H1 (cell line): ENCODE measurements at regions not wholly inside any gene's neighbourhood (a gene's known extent, or its start where the extent isn't known, plus 50 kb on each side); places are given as distances from the start of the nearest gene placed in this dataset.

Experiments
- CTCF ChIA-PET: fragments of 300-600 bp; sonication (Branson Sonifier 250); formaldehyde crosslinking; loops from one replicate; lab custom pipeline; 2021; ENCODE audit not compliant: partially characterized antibody; lab: Charles Lee
- POLR2A ChIA-PET: fragments of 300-600 bp; sonication (Branson Sonifier 250); formaldehyde crosslinking; loops from one replicate; lab custom pipeline; 2021; ENCODE audit warnings: inconsistent platforms; ENCODE audit not compliant: partially characterized antibody; lab: Charles Lee
- DNase-seq, 2 experiments: peaks; one replicate each; pipeline versions ENCODE4 v3.0.0 to v3.0.0-alpha.2; 2010 to 2022; ENCODE audit warnings: low spot score in 2 of 2, low read depth in 1 of 2, mixed read lengths in 1 of 2
- FAIRE-seq: peaks from 2 replicates; lab custom pipeline; 2011; peaks lifted over from hg19 to GRCh38; lab: Jason Lieb, UNC
- H2AFZ ChIP-seq: 2 replicates; pipeline ENCODE4 v1.8.1; 2012; ENCODE audit warnings: low read length, inconsistent platforms
- H2AK5ac ChIP-seq: 2 replicates; pipeline ENCODE4 v1.6.1; 2013; ENCODE audit warnings: low read depth, low read length
- H2BK120ac ChIP-seq: replicated peaks from 2 replicates; pipeline ENCODE3; 2013; ENCODE audit warnings: low read depth, low read length, inconsistent platforms
- H2BK12ac ChIP-seq: 2 replicates; pipeline ENCODE4 v1.6.1; 2013; ENCODE audit warnings: low read depth, low read length
- H2BK15ac ChIP-seq: 2 replicates; pipeline ENCODE4 v1.6.1; 2013; ENCODE audit warnings: low read length
- H2BK20ac ChIP-seq: 2 replicates; pipeline ENCODE4 v1.6.1; 2013; ENCODE audit warnings: low read length
- H2BK5ac ChIP-seq: 2 replicates; pipeline ENCODE4 v1.6.1; 2013; ENCODE audit warnings: low read depth, low read length
- H3K14ac ChIP-seq: 2 replicates; pipeline ENCODE4 v1.6.1; 2013; ENCODE audit warnings: inconsistent platforms; ENCODE audit not compliant: insufficient read length
- H3K18ac ChIP-seq: 2 replicates; pipeline ENCODE4 v1.6.1; 2013; ENCODE audit warnings: low read length; ENCODE audit errors: extremely low read depth
- H3K23ac ChIP-seq: 2 replicates; pipeline ENCODE4 v1.6.1; 2013; ENCODE audit warnings: inconsistent platforms; ENCODE audit not compliant: insufficient read length
- H3K23me2 ChIP-seq: 2 replicates; pipeline ENCODE4 v1.6.1; 2013; ENCODE audit warnings: low read depth, low read length
- H3K27ac ChIP-seq: 2 replicates; pipeline ENCODE4 v1.6.1; 2011; ENCODE audit warnings: low read depth, low read length, inconsistent platforms
- H3K27me3 ChIP-seq, 4 experiments: replicated peaks in 1 of 4; 1 replicate in 1 of 4; 2 replicates in 3 of 4; pipeline versions ENCODE4 v1.6.1 to v1.8.1; 2011 to 2013; ENCODE audit warnings: low read length in 3 of 4, mild to moderate bottlenecking in 3 of 4, inconsistent platforms in 2 of 4, mixed read lengths in 2 of 4, moderate library complexity in 1 of 4; ENCODE audit not compliant: control insufficient read depth in 3 of 4, insufficient read depth in 3 of 4; ENCODE audit errors: extremely low read depth in 1 of 4
- H3K36me3 ChIP-seq, 4 experiments: 2 replicates each; pipeline versions ENCODE4 v1.6.1 to v1.8.1; 2011 to 2013; ENCODE audit warnings: mild to moderate bottlenecking in 4 of 4, low read length in 3 of 4, moderate library complexity in 2 of 4, control low read depth in 1 of 4, inconsistent platforms in 1 of 4; ENCODE audit not compliant: insufficient read depth in 4 of 4, control insufficient read depth in 2 of 4
- H3K4ac ChIP-seq: replicated peaks from 2 replicates; pipeline ENCODE3; 2013; ENCODE audit warnings: low read length, low read depth, mixed read lengths, inconsistent platforms; ENCODE audit not compliant: insufficient read length
- H3K4me1 ChIP-seq, 4 experiments: replicated peaks in 1 of 4; 1 replicate in 1 of 4; 2 replicates in 3 of 4; pipeline versions ENCODE4 v1.6.1 to v1.8.1; 2011 to 2013; ENCODE audit warnings: low read length in 3 of 4, inconsistent platforms in 2 of 4, mixed read lengths in 1 of 4; ENCODE audit not compliant: insufficient read depth in 4 of 4, control insufficient read depth in 3 of 4
- H3K4me2 ChIP-seq, 2 experiments: 2 replicates each; pipeline versions ENCODE4 v1.6.1 to v1.8.1; 2011 to 2013; ENCODE audit warnings: low read depth in 2 of 2, low read length in 2 of 2, control low read depth in 1 of 2, inconsistent platforms in 1 of 2, mild to moderate bottlenecking in 1 of 2; ENCODE audit not compliant: insufficient read depth in 1 of 2
- H3K4me3 ChIP-seq, 4 experiments: fragments of 200-600, 300-600 bp in 1 of 4; sonication (generic), shearing (Covaris generic), sonication (Bioruptor Twin) in 1 of 4; 2 replicates each; pipeline versions ENCODE4 v1.5.1 to v1.8.1; 2011 to 2016; ENCODE audit warnings: low read length in 4 of 4, low read depth in 3 of 4, control low read depth in 2 of 4, inconsistent platforms in 2 of 4, mild to moderate bottlenecking in 2 of 4, mixed read lengths in 1 of 4, moderate library complexity in 1 of 4; ENCODE audit not compliant: insufficient read depth in 2 of 4; ENCODE audit errors: extremely low read depth in 1 of 4
- H3K56ac ChIP-seq: replicated peaks from 2 replicates; pipeline ENCODE3; 2013; ENCODE audit warnings: low read depth, mild to moderate bottlenecking, mixed read lengths, low read length, inconsistent platforms; ENCODE audit not compliant: insufficient read length
- H3K79me1 ChIP-seq: 2 replicates; pipeline ENCODE4 v1.6.1; 2013; ENCODE audit warnings: low read depth, low read length, control low read depth
- H3K79me2 ChIP-seq, 2 experiments: 2 replicates each; pipeline versions ENCODE4 v1.6.1 to v1.8.1; 2012 to 2013; ENCODE audit warnings: low read length in 2 of 2, mild to moderate bottlenecking in 2 of 2, inconsistent platforms in 1 of 2; ENCODE audit not compliant: insufficient read depth in 2 of 2, control insufficient read depth in 1 of 2
- H3K9ac ChIP-seq, 4 experiments: replicated peaks in 1 of 4; 1 replicate in 1 of 4; 2 replicates in 3 of 4; pipeline versions ENCODE4 v1.6.1 to v1.8.1; 2011 to 2013; ENCODE audit warnings: low read depth in 3 of 4, low read length in 3 of 4, control low read depth in 2 of 4, mild to moderate bottlenecking in 2 of 4, moderate library complexity in 2 of 4, inconsistent platforms in 1 of 4; ENCODE audit errors: extremely low read depth in 1 of 4
- H3K9me3 ChIP-seq, 2 experiments: 2 replicates each; pipeline versions ENCODE4 v1.6.1 to v1.8.1; 2012 to 2013; ENCODE audit warnings: mild to moderate bottlenecking in 2 of 2, moderate library complexity in 2 of 2, control low read depth in 1 of 2, inconsistent platforms in 1 of 2, low read depth in 1 of 2, low read length in 1 of 2, mixed read lengths in 1 of 2; ENCODE audit not compliant: insufficient read depth in 2 of 2
- H4K20me1 ChIP-seq, 2 experiments: replicated peaks in 1 of 2; 2 replicates each; pipeline versions ENCODE3 to v1.8.1; 2011 to 2013; ENCODE audit warnings: inconsistent platforms in 2 of 2, low read length in 2 of 2, mild to moderate bottlenecking in 1 of 2; ENCODE audit not compliant: insufficient read depth in 2 of 2, control insufficient read depth in 1 of 2
- H4K5ac ChIP-seq: 2 replicates; pipeline ENCODE4 v1.6.1; 2013; ENCODE audit warnings: low read length, low read depth, mixed read lengths, inconsistent platforms; ENCODE audit not compliant: insufficient read length
- H4K8ac ChIP-seq: 2 replicates; pipeline ENCODE4 v1.8.0; 2013; ENCODE audit warnings: mild to moderate bottlenecking, moderate library complexity, low read length, inconsistent platforms; ENCODE audit not compliant: insufficient read depth; ENCODE audit errors: extremely low read depth
- H4K91ac ChIP-seq: replicated peaks from 2 replicates; pipeline ENCODE3; 2013; ENCODE audit warnings: low read length, mixed read lengths, inconsistent platforms; ENCODE audit not compliant: insufficient read length
- BCL11A ChIP-seq, 2 experiments: IDR thresholded peaks; one replicate each; pipeline ENCODE4 v1.6.1; 2011; ENCODE audit warnings: low read depth in 2 of 2, low read length in 2 of 2, mild to moderate bottlenecking in 2 of 2
- CEBPB ChIP-seq: IDR thresholded peaks from 2 replicates; pipeline ENCODE4 v1.6.1; 2012; ENCODE audit warnings: low read depth, low read length
- EP300 ChIP-seq, 2 experiments: IDR thresholded peaks; 1 replicate in 1 of 2; 2 replicates in 1 of 2; pipeline ENCODE4 v1.6.1; 2011 to 2012; ENCODE audit warnings: low read depth in 2 of 2, low read length in 2 of 2, mild to moderate bottlenecking in 2 of 2, borderline replicate concordance in 1 of 2, inconsistent platforms in 1 of 2, moderate library complexity in 1 of 2
- EZH2 ChIP-seq: fragments of 200-600 bp; sonication (generic); IDR thresholded peaks from 2 replicates; pipeline ENCODE4 v1.7.1; 2012; ENCODE audit warnings: low read depth, mild to moderate bottlenecking, moderate library complexity, low read length, inconsistent platforms; ENCODE audit not compliant: severe bottlenecking
- HDAC2 ChIP-seq, 2 experiments: fragments of 300-600 bp in 1 of 2; sonication (generic) in 1 of 2; IDR thresholded peaks; 2 replicates each; pipeline ENCODE4 v1.6.1; 2011 to 2012; ENCODE audit warnings: low read depth in 2 of 2, low read length in 2 of 2, mild to moderate bottlenecking in 2 of 2, moderate library complexity in 2 of 2, borderline replicate concordance in 1 of 2, inconsistent platforms in 1 of 2
- HDAC6 ChIP-seq: IDR thresholded peaks from one replicate; pipeline ENCODE4 v1.7.1; 2012; ENCODE audit warnings: low read depth, mild to moderate bottlenecking, inconsistent platforms, low read length, moderate library complexity
- JUND ChIP-seq: IDR thresholded peaks from 2 replicates; pipeline ENCODE4 v1.6.1; 2011; ENCODE audit warnings: mild to moderate bottlenecking, improper control_type of control experiment, low read length
- SAP30 ChIP-seq: fragments of 300-600 bp; sonication (generic); IDR thresholded peaks from 2 replicates; pipeline ENCODE4 v1.7.1; 2012; ENCODE audit warnings: low read length, moderate library complexity, mild to moderate bottlenecking, inconsistent platforms; ENCODE audit not compliant: insufficient read depth, insufficient replicate concordance
- SIN3A ChIP-seq, 2 experiments: IDR thresholded peaks in 1 of 2; conservative IDR thresholded peaks in 1 of 2; 2 replicates each; pipeline ENCODE4 v1.6.1; 2011 to 2012; ENCODE audit warnings: low read length in 2 of 2, improper control_type of control experiment in 1 of 2, low read depth in 1 of 2, mild to moderate bottlenecking in 1 of 2
- TAF1 ChIP-seq: IDR thresholded peaks from 2 replicates; pipeline ENCODE4 v1.6.1; 2011; ENCODE audit warnings: mild to moderate bottlenecking, low read depth, low read length
- WGBS, 2 experiments: shearing (Covaris generic) in 1 of 2; methylation state at CpG; one replicate each; pipeline versions ENCODE4 v1.1.6 to v1.1.7; 2013 to 2015; ENCODE audit warnings: low lambda C conversion rate in 2 of 2, mixed read lengths in 2 of 2, inconsistent platforms in 1 of 2, low coverage in 1 of 2, missing lambda C conversion rate in 1 of 2; ENCODE audit not compliant: insufficient replicate concordance in 2 of 2, insufficient coverage in 1 of 2, insufficient read length in 1 of 2; ENCODE audit errors: extremely low coverage in 1 of 2, missing lambda C conversion rate in 1 of 2; 5-methylcytosine and 5-hydroxymethylcytosine counted together

DNA sequence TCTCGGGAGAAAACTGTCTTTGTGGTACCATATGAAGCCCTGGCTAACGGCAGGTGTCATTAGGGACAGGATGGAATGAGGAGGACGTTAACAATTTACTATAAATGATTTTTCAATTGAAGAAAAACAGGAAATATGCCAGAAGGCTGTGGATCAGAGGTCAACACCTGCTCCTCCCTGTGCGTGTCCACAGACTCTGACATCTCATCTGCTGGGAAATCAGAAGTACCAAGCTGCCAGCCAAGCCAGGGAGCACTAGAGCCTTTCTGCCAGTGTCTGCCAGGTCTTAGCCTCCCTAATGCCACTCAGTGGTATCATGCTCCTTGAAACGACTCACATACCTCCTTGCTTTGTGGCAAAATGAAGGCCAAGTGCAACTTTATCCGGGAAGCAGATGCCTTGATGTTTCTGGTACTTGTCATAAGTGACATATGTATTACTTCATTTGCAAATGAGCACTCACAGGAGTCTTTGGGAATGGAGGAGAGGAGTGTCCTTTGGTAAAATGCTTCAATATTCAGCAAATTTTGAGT is 541.1 kb downstream of the SATB2 start:
- FAIRE-seq (no peak), DNase-seq (no peak)
- H2BK20ac ChIP-seq, result no peak overlapping the region
- H3K4ac ChIP-seq, result no peak overlapping the region
- no peaks in the 10 kb centered on the region for H4K20me1 ChIP-seq
- H4K8ac ChIP-seq, result no peak overlapping the region
- WGBS, 2 experiments, result 87% methylated on average over 6 of the region's 6 CpGs; no CpG with 5 or more reads in 1 of the 2 experiments
- no peaks in the 10 kb centered on the region for H3K9me3 ChIP-seq
- TF ChIP-seq HDAC6, result no peak
- TF ChIP-seq SAP30, result no peak
- TF ChIP-seq BCL11A (IDR thresholded peaks at IDR 0.05; ENCODE audit: low read depth in 2 of 2, low read length in 2 of 2), result no peak
- TF ChIP-seq EZH2, result no peak
- TF ChIP-seq SIN3A (conservative IDR thresholded peaks at IDR 0.05 in 1 of 2, IDR thresholded peaks at IDR 0.05 in 1 of 2; ENCODE audit: low read depth in 1 of 2, low read length in 2 of 2), result no peak
- no peak for TF ChIP-seq EP300 (IDR thresholded peaks at IDR 0.05; ENCODE audit: borderline replicate concordance in 1 of 2, low read depth in 2 of 2, low read length in 2 of 2)
- TF ChIP-seq HDAC2 (IDR thresholded peaks at IDR 0.05; ENCODE audit: borderline replicate concordance in 1 of 2, low read depth in 2 of 2, low read length in 2 of 2), result no peak
- no peak for TF ChIP-seq TAF1
- no peak for TF ChIP-seq CEBPB
- no peak for TF ChIP-seq JUND
- no peak overlapping the region for H2AK5ac ChIP-seq
- no peak overlapping the region for H2BK5ac ChIP-seq
- H4K91ac ChIP-seq, result no peak overlapping the region
- H3K23me2 ChIP-seq, result no peaks in the 10 kb centered on the region
- H2BK15ac ChIP-seq, result no peak overlapping the region
- no peak overlapping the region for H3K14ac ChIP-seq
- H3K27me3 ChIP-seq, result no peaks in the 10 kb centered on the region
- ChIA-PET CTCF (no interaction called here), POLR2A (no interaction called here)
- no peak overlapping the region for H4K5ac ChIP-seq
- H3K79me2 ChIP-seq, result no peaks in the 10 kb centered on the region
- H3K79me1 ChIP-seq, result no peaks in the 10 kb centered on the region
- no peak overlapping the region for H3K4me3 ChIP-seq
- H3K18ac ChIP-seq, result no peak overlapping the region
- no peak overlapping the region for H3K4me2 ChIP-seq
- no peak overlapping the region for H2BK12ac ChIP-seq
- no peak overlapping the region for H3K27ac ChIP-seq
- no peak overlapping the region for H3K23ac ChIP-seq
- no peaks in the 10 kb centered on the region for H3K36me3 ChIP-seq
- no peak overlapping the region for H3K9ac ChIP-seq
- no peak overlapping the region for H3K56ac ChIP-seq
- H3K4me1 ChIP-seq, result no peaks in the 10 kb centered on the region
- no peak overlapping the region for H2AFZ ChIP-seq
- H2BK120ac ChIP-seq, result no peak overlapping the region
